Neural crest cell (in vitro differentiated cells): ENCODE measurements at regions not wholly inside any gene's neighbourhood (a gene's known extent, or its start where the extent isn't known, plus 50 kb on each side); places are given as distances from the start of the nearest gene placed in this dataset.

Experiments used
- DNase-seq: peaks from one replicate; pipeline ENCODE4 v3.0.0; 2021; ENCODE audit warnings: low read depth, mixed read lengths, low spot score
- H3K27ac Mint-ChIP-seq: one replicate; pipeline ENCODE4 v1.8.0; 2021; ENCODE audit warnings: mild to moderate bottlenecking, mixed read lengths; ENCODE audit not compliant: unreplicated experiment
- H3K27me3 Mint-ChIP-seq: 2 replicates; pipeline ENCODE4 v1.8.0; 2021; ENCODE audit warnings: low read depth, mild to moderate bottlenecking, mixed read lengths
- H3K36me3 Mint-ChIP-seq: 2 replicates; pipeline ENCODE4 v1.8.0; 2021; ENCODE audit warnings: low read depth, mild to moderate bottlenecking, mixed read lengths
- H3K4me1 Mint-ChIP-seq: 2 replicates; pipeline ENCODE4 v1.8.0; 2021; ENCODE audit warnings: mixed read lengths
- H3K4me3 Mint-ChIP-seq: one replicate; pipeline ENCODE4 v1.8.0; 2021; ENCODE audit warnings: mild to moderate bottlenecking, mixed read lengths
- H3K9me3 Mint-ChIP-seq: 2 replicates; pipeline ENCODE4 v1.8.0; 2021; ENCODE audit warnings: mixed read lengths
- CTCF ChIP-seq: fragments of 200-600 bp; sonication (generic); conservative IDR thresholded peaks from 2 replicates; pipeline ENCODE4 v1.5.0; 2021; ENCODE audit warnings: antibody characterized with exemption, mild to moderate bottlenecking

DNA sequence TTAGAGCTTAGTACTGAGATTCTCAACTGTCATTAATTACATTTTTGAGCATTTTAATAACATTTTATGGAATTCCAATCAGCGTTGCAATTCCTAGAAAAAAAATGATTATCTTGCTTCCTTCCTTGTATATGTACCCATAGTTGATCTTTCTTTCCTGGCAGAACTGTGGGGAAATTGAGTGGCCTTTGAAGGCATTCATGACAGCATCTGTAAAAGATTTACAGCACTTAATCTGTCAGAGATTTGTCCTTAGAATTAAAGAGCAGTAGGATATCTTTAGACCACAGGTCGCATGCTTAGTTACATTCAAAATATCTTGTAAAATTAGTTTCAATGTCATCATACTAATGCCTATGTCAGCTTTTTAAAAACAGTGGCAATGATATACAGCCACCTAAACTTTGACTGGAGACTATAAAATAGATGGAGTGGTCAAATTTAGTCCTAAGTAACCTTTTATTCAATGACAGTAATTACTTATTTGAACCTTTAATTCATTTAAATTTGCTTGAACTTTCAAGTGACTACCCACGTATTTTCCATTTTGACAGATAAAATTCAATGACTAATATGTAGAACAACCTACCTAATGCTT, 692.0 kb downstream of the NCAM2 start:
- Mint-ChIP-seq H3K4me1 (peaks cover 6% of the 10 kb centered on the region), H3K4me3 (no peak overlapping the region), H3K36me3 (no peaks in the 10 kb centered on the region), H3K27me3 (no peaks in the 10 kb centered on the region), H3K9me3 (no peaks in the 10 kb centered on the region), H3K27ac (no peak overlapping the region)
- no peak for DNase-seq
- no peak for TF ChIP-seq CTCF

DNA sequence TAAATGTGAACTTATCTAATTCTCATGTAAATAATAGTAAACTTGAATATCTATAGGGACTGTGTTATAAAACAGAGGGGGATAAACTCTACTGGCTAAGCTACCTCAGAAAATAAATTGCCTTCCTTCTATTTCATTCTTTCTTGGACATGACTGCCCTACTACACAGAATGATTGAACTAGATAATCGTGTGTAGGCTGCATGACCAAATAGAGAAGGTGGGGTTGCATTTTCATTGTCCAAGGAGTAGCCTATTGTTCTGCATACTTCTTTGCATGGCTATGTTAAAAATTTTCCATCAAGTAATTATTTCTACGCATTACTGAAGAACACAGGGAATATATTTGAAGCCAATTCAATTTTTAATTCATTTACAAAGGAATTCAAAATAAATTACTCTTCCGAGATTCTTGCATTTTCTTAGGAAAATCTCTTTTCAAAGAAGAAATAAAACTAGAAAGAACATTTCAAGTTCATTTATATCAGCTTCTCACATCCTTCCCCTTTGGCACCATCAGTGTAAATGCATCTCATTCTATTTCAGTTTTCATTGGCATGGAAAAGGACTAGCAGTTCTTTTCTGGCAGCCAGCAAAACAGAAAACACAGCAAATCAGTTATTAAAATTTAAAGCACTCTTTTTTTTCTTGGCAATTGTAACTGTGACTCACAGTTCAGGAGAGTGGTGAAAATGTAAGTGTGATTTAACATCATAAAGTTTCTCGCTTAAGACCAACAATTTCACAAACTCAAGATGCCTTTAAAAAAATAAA, 714.7 kb downstream of the NCAM2 start:
- H3K9me3 Mint-ChIP-seq = no peaks in the 10 kb centered on the region

GRCh38 chr21:21713651-21714180, 715.5 kb downstream of the NCAM2 start:
- H3K9me3 Mint-ChIP-seq = no peaks in the 10 kb centered on the region
- no peak for TF ChIP-seq CTCF
- no peak for DNase-seq
- H3K27me3 Mint-ChIP-seq = no peaks in the 10 kb centered on the region
- H3K4me1 Mint-ChIP-seq = no peaks in the 10 kb centered on the region
- H3K27ac Mint-ChIP-seq = no peak overlapping the region
- no peak overlapping the region for H3K4me3 Mint-ChIP-seq
- no peaks in the 10 kb centered on the region for H3K36me3 Mint-ChIP-seq

More for the DNA sequence above, 714.7 kb downstream of the NCAM2 start:
- no peak for DNase-seq
- Mint-ChIP-seq H3K27ac (no peak overlapping the region), H3K27me3 (no peaks in the 10 kb centered on the region), H3K36me3 (no peaks in the 10 kb centered on the region), H3K4me3 (no peak overlapping the region), H3K4me1 (no peaks in the 10 kb centered on the region)
- no peak for TF ChIP-seq CTCF

GRCh38 chr21:21714426-21714825, 716.2 kb downstream of the NCAM2 start:
- no peak overlapping the region for H3K4me3 Mint-ChIP-seq

More at GRCh38 chr21:21714426-21714825, 716.2 kb downstream of the NCAM2 start:
- no peak for TF ChIP-seq CTCF
- Mint-ChIP-seq H3K9me3 (no peaks in the 10 kb centered on the region), H3K27me3 (no peaks in the 10 kb centered on the region), H3K4me1 (no peaks in the 10 kb centered on the region), H3K36me3 (no peaks in the 10 kb centered on the region), H3K27ac (no peak overlapping the region)
- DNase-seq = no peak
